Stomach (tissue), 8 donors: ENCODE measurements at regions not wholly inside any gene's neighbourhood (a gene's known extent, or its start where the extent isn't known, plus 50 kb on each side); places are given as distances from the start of the nearest gene placed in this dataset.
A peak's percentile ranks its signal among the peaks of the same experiment; 100 is the strongest.

ENCODE experiments used
- DNase-seq, 2 donors: peaks; one replicate each; pipeline versions ENCODE4 v3.0.0 to v3.0.0-alpha.2; 2013 to 2019
- H3K27ac ChIP-seq, 5 donors: fragments of 200-600 bp in 4 of 5; sonication (generic) in 4 of 5; one replicate each; pipeline ENCODE4 v1.5.1; 2013 to 2019; ENCODE audit warnings: mild to moderate bottlenecking in 1 of 5, moderate library complexity in 1 of 5
- H3K27me3 ChIP-seq, 3 donors: fragments of 200-600 bp; sonication (generic); one replicate each; pipeline ENCODE4 v1.5.1; 2017 to 2019; ENCODE audit warnings: mixed run types in 1 of 3
- H3K36me3 ChIP-seq, 4 donors: fragments of 200-600 bp; sonication (generic); 1 replicate in 3 of 4; 2 replicates in 1 of 4; pipeline ENCODE4 v1.5.1; 2016 to 2019
- H3K4me1 ChIP-seq, 4 donors: fragments of 200-600 bp; sonication (generic); one replicate each; pipeline ENCODE4 v1.5.1; 2016 to 2019
- H3K4me3 ChIP-seq, 4 donors: fragments of 200-600 bp; sonication (generic) in 3 of 4; one replicate each; pipeline ENCODE4 v1.5.1; 2016 to 2019; ENCODE audit warnings: mild to moderate bottlenecking in 1 of 4
- H3K9me3 ChIP-seq, 4 donors: fragments of 200-600 bp; sonication (generic); one replicate each; pipeline ENCODE4 v1.5.1; 2016 to 2019
- CTCF ChIP-seq, 7 experiments: fragments of 450-650 bp in 4 of 7; fragments of 200-600 bp in 3 of 7; sonication (generic) in 3 of 7; IDR thresholded peaks; one replicate each; pipeline ENCODE4 v1.5.1; 2016 to 2019; ENCODE audit warnings: antibody characterized with exemption in 7 of 7, control low read depth in 2 of 7, mild to moderate bottlenecking in 1 of 7
- EP300 ChIP-seq: sonication (generic); formaldehyde crosslinking; IDR thresholded peaks from one replicate; pipeline ENCODE4 v1.6.1; 2017; ENCODE audit warnings: antibody characterized with exemption
- POLR2A ChIP-seq, 4 donors: fragments of 450-650 bp; IDR thresholded peaks; one replicate each; pipeline ENCODE4 v1.6.1; 2016; ENCODE audit warnings: antibody characterized with exemption in 4 of 4, control low read depth in 2 of 4, mild to moderate bottlenecking in 1 of 4, moderate library complexity in 1 of 4
- POLR2AphosphoS5 ChIP-seq, 3 donors: sonication (generic); formaldehyde crosslinking; IDR thresholded peaks; one replicate each; pipeline ENCODE4 v1.6.1; 2016; ENCODE audit warnings: antibody characterized with exemption in 3 of 3
- WGBS, 5 donors: extraction: QIAGEN DNeasy Blood & Tissue Kit in 3 of 5; methylation state at CpG; one replicate each; pipeline versions ENCODE4 v1.1.5 to v1.1.7; 2013 to 2018; 5-methylcytosine and 5-hydroxymethylcytosine counted together
- intact Hi-C: fragments of 100-400 bp; cut with DNase I; formaldehyde crosslinking; loops from one replicate; pipeline ENCODE4 v1.15.1; 2023; ENCODE audit warnings: low total_unique reads
- donor health status: healthy with polysubstance abuse.
- donor health status: Bipolar disorder and iron deficiency.
- donor health status: healthy.

GRCh38 chr6:113584767-113585166 is 272.4 kb upstream of the MARCKS start:
- Histone ChIP-seq H3K36me3 (no peaks in the 10 kb centered on the region), H3K4me1 (peaks cover 0 to 14% (median 9%) of the 10 kb centered on the region in 4 donors), H3K9me3 (no peaks in the 10 kb centered on the region), H3K27ac (no peak overlapping the region), H3K4me3 (no peak overlapping the region), H3K27me3 (no peaks in the 10 kb centered on the region)
- intact Hi-C loops = no loop called here
- TF ChIP-seq POLR2AphosphoS5 (IDR thresholded peaks at IDR 0.05) (no peak), CTCF (IDR thresholded peaks at IDR 0.05) (no peak), POLR2A (IDR thresholded peaks at IDR 0.05) (no peak), EP300 (no peak)
- DNase-seq = peak in 1 of 2 donors; percentile 18
- 57 to 82% (median 66%) methylated on average over 4 of the region's 4 CpGs for WGBS, 5 donors

- Histone ChIP-seq H3K27me3 (no peaks in the 10 kb centered on the region), H3K36me3 (no peaks in the 10 kb centered on the region), H3K4me3 (no peak overlapping the region), H3K4me1 (peaks cover 0 to 14% (median 9%) of the 10 kb centered on the region in 4 donors), H3K27ac (no peak overlapping the region), H3K9me3 (no peaks in the 10 kb centered on the region)
- 25 to 65% (median 38%) methylated on average over 2 of the region's 2 CpGs for WGBS, 5 donors
- TF ChIP-seq EP300 (no peak), CTCF (IDR thresholded peaks at IDR 0.05) (no peak), POLR2AphosphoS5 (IDR thresholded peaks at IDR 0.05) (no peak), POLR2A (IDR thresholded peaks at IDR 0.05) (no peak)
- intact Hi-C loops = no loop called here
- no peak for DNase-seq
These were observed 271.9 kb upstream of the MARCKS start for GRCh38 chr6:113585246-113585645.

- 66 to 82% (median 80%) methylated on average over 2 of the region's 2 CpGs for WGBS, 5 donors
- no peak overlapping the region for H3K27ac ChIP-seq
- H3K4me3 ChIP-seq = no peak overlapping the region
- H3K36me3 ChIP-seq = no peaks in the 10 kb centered on the region
- peaks cover under 1 to 14% (median 9%) of the 10 kb centered on the region in 4 donors for H3K4me1 ChIP-seq
- intact Hi-C loops = no loop called here
- peak in 1 of 2 donors; percentile 50 for DNase-seq
- no peaks in the 10 kb centered on the region for H3K27me3 ChIP-seq
- no peak for TF ChIP-seq CTCF (IDR thresholded peaks at IDR 0.05)
- TF ChIP-seq POLR2AphosphoS5 (IDR thresholded peaks at IDR 0.05) = no peak
- TF ChIP-seq EP300 = no peak
- no peak for TF ChIP-seq POLR2A (IDR thresholded peaks at IDR 0.05)
- no peaks in the 10 kb centered on the region for H3K9me3 ChIP-seq
These were observed 270.6 kb upstream of the MARCKS start for GRCh38 chr6:113586413-113587077.

GRCh38 chr6:113587078-113587699 is 270.0 kb upstream of the MARCKS start:
- no peak for TF ChIP-seq EP300
- TF ChIP-seq POLR2A (IDR thresholded peaks at IDR 0.05) = no peak
- TF ChIP-seq CTCF (IDR thresholded peaks at IDR 0.05) = no peak
- 82 to 89% (median 86%) methylated on average over 6 of the region's 6 CpGs for WGBS, 5 donors
- DNase-seq = peak in 1 of 2 donors; percentile 37
- intact Hi-C loops = no loop called here
- Histone ChIP-seq H3K27me3 (no peaks in the 10 kb centered on the region), H3K4me1 (peaks cover 7 to 20% (median 14%) of the 10 kb centered on the region in 4 donors), H3K4me3 (no peak overlapping the region), H3K9me3 (no peaks in the 10 kb centered on the region), H3K36me3 (no peaks in the 10 kb centered on the region), H3K27ac (no peak overlapping the region)
